ENCODE measurements at regions not wholly inside any gene's neighbourhood (a gene's known extent, or its start where the extent isn't known, plus 50 kb on each side); places are given as distances from the start of the nearest gene placed in this dataset.

- TF ChIP-seq, protein P1, sequence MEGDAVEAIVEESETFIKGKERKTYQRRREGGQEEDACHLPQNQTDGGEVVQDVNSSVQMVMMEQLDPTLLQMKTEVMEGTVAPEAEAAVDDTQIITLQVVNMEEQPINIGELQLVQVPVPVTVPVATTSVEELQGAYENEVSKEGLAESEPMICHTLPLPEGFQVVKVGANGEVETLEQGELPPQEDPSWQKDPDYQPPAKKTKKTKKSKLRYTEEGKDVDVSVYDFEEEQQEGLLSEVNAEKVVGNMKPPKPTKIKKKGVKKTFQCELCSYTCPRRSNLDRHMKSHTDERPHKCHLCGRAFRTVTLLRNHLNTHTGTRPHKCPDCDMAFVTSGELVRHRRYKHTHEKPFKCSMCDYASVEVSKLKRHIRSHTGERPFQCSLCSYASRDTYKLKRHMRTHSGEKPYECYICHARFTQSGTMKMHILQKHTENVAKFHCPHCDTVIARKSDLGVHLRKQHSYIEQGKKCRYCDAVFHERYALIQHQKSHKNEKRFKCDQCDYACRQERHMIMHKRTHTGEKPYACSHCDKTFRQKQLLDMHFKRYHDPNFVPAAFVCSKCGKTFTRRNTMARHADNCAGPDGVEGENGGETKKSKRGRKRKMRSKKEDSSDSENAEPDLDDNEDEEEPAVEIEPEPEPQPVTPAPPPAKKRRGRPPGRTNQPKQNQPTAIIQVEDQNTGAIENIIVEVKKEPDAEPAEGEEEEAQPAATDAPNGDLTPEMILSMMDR (conservative IDR thresholded peaks at IDR 0.05; ENCODE audit: low read depth, low read length), result no peak
- no peak for TF ChIP-seq EZH2 (IDR thresholded peaks at IDR 0.05; ENCODE audit: borderline replicate concordance, low read depth, low read length, poor library complexity, severe bottlenecking)
Observed at GRCh38 chr4:165553221-165553810, 174.5 kb downstream of the CPE start.

All from A673 (cell line).